ENCODE measurements at regions not wholly inside any gene's neighbourhood (a gene's known extent, or its start where the extent isn't known, plus 50 kb on each side); places are given as distances from the start of the nearest gene placed in this dataset.
"Not testable (repeated sequence)": the region's sequence is repeated elsewhere in the genome, so short reads cannot be mapped to it uniquely, and the experiment has no call there.

DNA sequence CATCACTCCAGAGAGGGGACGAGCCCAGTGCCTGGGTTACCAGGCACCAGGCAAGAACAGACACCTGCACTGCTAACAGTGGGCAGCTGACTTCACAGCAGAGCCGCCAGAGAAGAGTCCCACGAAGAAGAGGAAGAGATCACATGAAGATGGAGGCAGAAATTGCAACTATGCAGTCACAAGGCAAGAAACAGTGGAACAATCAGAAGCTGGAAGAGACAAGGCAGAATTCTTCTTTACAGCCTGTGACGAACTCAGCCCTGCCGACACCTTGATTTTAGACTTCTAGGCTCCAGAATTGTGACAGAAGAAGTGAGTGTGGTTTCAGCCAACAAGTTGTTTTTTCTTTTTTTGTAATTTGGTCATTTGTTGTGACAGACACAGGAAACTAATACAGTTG is 59.2 kb downstream of the IL12A start:
- DNase-seq (ENCODE audit: low spot score) = no peak
- ATAC-seq = no peak
- intact Hi-C loops (cut with DNase I) = no loop called here

DNA sequence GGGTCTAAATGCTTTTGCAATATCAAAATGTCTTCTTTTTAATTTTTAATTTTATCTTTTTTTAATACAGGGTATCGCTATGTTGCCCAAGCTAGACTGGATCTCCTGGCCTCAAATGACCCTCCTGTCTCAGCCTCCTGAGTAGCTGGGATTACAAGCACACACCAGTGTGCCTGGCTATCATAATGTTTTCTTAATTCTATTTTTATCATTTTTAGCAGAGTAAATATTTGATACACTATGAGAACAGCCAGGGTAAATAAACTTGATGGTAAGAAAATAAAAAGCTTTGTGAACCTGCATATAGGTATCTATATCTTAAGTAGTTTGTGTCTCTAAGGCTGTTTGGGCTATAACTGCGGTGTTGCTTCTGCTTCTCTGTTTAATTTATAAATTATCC is 60.4 kb downstream of the IL12A start:
- ATAC-seq = no peak
- intact Hi-C loops (cut with DNase I) = no loop called here
- DNase-seq (ENCODE audit: low spot score) = no peak

DNA sequence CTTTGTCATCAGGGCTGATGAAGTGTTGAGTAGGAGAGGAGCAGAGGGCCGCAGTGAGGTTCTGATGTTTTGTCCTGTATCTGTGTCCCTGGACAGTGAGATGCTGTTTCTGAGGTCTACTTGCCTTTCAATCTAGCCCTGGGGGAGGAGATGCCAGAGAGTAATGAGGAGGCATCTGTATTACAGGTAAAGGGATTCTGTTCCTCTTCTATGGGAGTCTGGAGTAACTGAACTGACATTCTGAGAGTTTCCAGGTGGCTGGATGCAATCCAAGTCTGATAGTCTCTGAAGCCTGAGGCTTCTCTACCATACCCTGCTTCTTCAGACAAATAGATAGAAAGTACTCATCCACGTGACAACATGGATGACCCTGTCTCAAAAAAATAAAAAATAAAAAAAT is 60.9 kb downstream of the IL12A start:
- DNase-seq (ENCODE audit: low spot score) = no peak
- intact Hi-C loops (cut with DNase I) = no loop called here
- no peak for ATAC-seq

DNA sequence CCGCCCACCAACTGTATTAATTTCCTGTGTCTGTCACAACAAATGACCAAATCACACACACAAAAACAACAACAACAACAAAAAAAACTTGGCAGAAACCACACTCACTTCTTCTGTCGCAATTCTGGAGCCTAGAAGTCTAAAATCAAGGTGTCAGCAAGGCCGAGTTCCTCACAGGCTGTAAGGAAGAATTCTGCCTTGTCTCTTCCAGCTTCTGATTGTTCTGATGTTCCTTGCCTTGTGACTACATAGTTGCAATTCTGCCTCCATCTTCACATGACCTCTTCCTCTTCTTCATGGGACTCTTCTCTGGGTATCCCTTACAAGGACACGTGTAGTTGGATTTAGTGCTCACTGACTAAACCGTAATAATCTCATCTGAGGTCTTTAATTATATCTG is 61.4 kb downstream of the IL12A start:
- ATAC-seq (no peak), DNase-seq (ENCODE audit: low spot score) (no peak)
- intact Hi-C loops (cut with DNase I) = no loop called here

DNA sequence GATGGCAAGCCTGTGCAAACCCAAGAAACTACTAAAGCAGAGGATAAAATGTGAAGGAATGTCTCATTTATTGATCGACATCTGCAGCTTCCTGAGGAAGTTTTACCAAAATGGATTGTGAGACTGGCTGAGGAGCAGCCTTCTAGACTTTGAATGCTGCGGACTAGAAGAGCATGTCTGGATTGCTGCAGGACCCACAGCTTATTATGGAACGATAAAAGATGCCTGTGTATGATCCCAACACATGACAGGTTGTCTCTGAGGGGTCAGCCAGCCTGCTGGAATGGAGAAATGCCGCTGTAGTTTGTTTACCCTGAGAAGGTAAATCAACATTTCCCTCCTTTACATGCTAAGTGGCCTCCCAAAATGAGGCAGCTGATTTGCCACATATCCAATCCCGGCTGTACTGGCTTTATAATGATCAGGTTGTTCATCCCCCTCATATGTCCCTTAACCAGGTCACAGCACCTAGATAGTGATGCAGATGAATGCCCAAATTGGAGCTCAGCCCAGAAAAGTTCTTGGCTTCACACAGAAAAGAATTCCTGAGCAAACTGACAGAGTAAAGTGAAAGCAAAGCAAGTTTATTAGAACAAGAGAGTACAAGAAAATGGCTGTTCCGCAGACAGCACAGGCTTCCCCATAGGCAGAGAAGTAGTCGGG is 63.9 kb downstream of the IL12A start:
- intact Hi-C loops (cut with DNase I) = no loop called here
- DNase-seq (ENCODE audit: low spot score) = no peak
- no peak for ATAC-seq

DNA sequence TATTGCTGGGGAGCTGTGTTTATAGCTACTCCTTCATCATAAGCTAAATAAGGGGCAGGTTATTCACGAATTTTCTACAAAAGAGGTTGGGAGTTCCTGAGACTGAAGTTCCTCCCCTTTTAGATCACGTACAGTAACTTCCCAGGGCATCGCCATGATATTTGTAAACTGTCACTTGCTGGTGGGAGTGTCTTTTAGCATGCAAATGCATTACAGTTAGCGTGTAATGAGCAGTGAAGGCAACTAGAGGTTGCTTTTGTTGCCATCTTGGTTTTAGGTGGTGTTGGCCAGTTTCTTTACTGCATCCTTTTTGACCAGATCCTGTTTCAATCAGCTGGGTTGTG is 64.4 kb downstream of the IL12A start:
- DNase-seq (ENCODE audit: low spot score) = no peak
- intact Hi-C loops (cut with DNase I) = no loop called here
- no peak for ATAC-seq

DNA sequence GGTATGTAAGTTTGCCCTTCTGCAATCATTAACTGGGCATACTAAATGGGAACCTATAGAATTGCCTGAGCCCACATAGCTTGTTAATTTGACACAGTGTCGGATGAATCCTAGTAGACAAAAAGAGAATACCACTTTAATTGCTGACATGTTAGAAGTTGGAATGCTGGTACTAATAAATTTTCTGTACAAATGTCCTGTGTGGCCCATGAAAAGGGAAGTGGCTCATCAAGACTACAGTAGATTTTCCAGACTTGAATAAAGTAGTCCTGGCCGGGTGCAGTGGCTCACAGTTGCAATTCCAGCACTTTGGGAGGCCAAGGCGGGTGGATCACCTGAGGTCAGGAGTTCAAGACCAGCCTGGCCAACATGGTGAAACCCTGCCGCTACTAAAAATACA is 66.2 kb downstream of the IL12A start:
- DNase-seq (ENCODE audit: low spot score); intact Hi-C loops (cut with DNase I); ATAC-seq: not testable (repeated sequence)

DNA sequence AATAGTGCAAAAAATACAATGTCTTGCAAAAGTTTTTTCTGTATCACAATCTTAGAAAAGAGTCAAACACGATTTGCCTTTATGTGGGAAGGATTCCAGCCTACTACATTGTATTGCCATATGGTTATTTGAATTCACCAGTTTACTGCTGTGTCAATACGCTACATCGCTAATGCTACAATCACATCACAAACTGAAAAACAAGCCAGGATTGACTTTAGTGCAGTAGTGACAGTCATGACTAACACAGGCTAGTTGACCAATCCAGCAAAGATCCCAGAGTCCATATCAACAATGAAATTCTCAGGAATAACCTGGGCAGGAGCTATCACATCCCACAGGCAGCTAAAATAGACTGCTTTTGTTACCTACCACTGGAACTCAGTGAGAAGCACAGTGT is 67.0 kb downstream of the IL12A start:
- intact Hi-C loops (cut with DNase I) = no loop called here
- DNase-seq (ENCODE audit: low spot score) = no peak
- ATAC-seq = no peak

DNA sequence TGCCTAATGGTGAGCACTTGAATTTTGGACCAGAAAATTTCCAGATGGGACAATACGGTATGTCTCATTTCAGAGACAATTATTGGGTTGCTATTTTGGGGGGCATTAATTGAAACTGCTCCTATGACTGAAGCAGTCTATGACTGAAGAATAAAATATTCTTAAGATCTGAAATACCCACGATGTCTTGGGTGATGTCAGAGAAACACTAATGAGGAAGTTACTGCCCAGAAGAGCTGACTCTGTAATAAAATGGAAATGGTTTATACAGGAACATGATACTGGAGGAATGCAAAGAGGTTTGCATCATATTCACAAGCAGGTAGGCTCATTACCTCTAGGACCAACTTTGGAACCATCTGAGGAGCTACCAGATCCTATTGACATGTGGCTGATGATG is 68.7 kb downstream of the IL12A start:
- no peak for DNase-seq (ENCODE audit: low spot score)
- intact Hi-C loops (cut with DNase I) = no loop called here
- ATAC-seq = no peak

DNA sequence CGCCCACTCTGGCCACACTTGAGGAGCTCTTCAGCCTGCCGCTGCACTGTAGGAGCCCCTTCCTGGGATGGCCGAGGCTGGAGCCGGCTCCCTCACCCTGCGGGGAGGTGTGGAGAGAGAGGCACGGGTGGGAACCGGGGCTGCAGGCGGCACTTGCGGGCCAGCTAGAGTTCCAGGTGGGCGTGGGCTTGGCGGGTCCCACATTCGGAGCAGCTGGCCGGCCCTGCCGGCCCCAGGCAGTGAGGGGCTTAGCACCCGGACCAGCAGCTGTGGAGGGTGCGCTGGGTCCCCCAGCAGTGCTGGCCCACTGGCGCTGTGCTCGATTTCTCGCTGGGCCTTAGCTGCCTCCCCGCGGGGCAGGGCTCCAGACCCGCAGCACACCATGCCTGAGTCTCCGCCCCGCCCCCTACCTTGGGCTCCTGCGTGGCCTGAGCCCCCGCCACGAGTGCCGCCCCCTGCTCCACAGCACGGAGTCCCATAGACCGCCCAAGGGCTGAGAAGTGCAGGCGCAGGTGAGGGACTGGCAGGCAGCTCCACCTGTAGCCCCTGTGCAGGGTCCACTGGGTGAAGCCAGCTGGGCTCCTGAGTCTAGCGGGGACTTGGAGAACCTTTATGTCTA is 71.9 kb downstream of the IL12A start:
- intact Hi-C loops (cut with DNase I) = no loop called here
- no peak for ATAC-seq
- no peak for DNase-seq (ENCODE audit: low spot score)

DNA sequence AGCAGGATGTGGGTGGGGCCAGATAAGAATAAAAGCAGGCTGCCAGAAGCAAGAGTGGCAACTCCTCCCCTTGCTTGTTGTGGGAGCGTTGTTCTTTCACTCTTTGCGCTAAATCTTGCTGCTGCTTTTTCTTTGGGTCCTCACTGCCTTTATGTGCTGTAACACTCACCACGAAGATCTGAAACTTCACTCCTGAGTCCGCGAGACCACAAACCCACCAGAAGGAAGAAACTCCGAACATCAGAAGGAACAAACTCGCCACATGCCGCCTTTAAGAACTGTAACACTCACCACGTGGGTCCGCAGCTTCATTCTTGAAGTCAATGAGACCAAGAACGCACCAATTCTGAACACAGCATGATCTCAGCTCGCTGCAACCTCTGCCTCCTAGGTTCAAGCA is 72.9 kb downstream of the IL12A start:
- DNase-seq (ENCODE audit: low spot score) (no peak), ATAC-seq (no peak)
- intact Hi-C loops (cut with DNase I) = no loop called here

DNA sequence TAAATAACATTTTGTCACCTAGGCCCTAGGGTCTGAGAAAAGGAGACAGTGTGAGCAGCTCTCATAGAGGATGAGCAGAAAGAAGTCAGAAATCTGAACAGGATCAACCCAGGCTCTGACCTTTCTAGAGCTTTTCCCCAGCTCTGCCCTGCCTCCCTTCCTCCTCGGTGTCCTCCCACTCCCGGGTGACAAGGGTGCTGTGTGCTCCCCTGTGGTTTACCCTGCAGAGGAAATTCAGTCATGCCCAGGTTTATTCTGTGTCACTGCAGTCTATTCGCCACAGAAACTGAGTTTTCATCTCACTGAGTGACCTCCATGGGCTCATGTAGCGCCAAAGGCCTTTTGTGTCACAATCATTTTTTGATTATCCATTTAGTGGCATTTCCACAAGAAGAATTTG is 76.6 kb downstream of the IL12A start:
- intact Hi-C loops (cut with DNase I) = no loop called here
- ATAC-seq (no peak), DNase-seq (ENCODE audit: low spot score) (no peak)

DNA sequence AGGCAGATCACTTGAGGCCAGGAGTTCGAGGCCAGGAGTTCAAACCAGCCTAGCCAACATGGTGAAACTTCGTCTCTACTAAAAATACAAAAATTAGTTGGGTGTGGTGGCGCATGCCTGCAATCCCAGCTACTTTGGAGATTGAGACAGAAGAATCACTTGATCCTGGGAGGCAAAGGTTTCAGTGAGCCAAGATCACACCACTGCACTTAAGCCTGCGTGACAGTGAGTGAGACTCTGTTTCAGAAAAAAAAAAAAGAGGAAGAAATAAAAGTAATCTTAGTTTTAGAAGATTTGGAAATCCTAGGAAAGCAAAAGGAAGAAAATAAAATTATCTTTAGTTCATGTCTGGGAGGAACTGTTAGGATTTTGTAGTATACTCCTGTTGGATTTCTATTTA is 77.2 kb downstream of the IL12A start:
- ATAC-seq (no peak), DNase-seq (ENCODE audit: low spot score) (no peak)
- intact Hi-C loops (cut with DNase I) = no loop called here

DNA sequence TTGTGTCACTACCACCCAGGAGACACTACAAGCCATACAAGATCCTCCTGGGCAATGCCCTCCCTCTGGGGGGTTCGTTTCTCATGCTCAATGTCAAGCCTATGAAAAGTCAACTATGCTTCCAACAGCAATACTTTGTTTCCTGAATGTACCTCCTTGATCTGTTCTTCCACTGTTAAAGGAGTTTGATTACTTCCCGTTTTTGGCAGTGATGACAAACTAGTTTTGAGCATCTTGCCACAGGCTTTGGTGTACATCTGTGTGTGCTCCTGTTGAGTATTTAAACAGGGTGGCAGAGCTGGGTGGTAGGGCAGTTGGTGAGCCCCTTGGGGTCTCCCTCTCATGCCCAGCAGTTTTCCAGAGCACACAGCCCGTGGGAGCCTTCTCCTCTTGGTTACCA is 81.4 kb downstream of the IL12A start:
- ATAC-seq (no peak), DNase-seq (ENCODE audit: low spot score) (no peak)
- intact Hi-C loops (cut with DNase I) = no loop called here

DNA sequence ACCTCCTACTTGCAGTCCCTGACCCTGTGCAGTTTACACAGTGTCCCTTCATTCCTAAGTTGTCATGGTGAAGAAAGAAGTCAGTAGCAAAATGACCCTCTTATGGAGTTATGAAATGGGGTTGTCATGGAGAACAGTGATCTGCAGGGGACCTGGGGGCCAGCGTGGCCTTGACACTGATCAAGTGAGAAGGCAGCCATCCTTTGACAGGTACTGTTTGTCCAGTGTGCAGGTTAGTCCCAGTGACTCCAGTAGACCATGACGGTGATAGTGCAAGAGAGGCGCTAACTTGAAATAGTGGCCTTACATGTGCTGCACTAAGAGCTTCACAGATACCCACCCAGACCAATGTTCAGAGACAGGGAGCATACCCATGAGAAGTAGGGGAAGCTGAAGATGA is 87.9 kb downstream of the IL12A start:
- intact Hi-C loops (cut with DNase I) = no loop called here
- no peak for ATAC-seq
- DNase-seq (ENCODE audit: low spot score) = no peak

DNA sequence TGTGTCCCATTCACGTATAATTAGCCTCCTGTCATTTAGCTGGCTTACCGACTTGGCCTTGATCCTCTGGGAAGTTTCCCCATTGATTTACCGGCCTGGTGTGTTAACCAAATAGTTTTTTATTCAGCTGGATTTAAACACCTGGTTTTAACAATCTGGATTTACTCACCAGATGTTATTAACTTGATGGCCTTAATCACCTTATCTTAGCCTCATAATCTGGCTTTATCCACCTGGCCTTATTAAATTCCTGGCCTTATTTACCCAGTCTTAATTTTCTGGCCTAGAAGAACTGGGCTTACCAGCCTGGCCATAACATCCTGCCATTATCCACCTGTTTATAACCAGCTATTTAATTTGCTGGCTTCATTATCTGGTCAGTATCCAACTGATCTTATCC is 89.9 kb downstream of the IL12A start:
- no peak for ATAC-seq
- intact Hi-C loops (cut with DNase I) = no loop called here
- no peak for DNase-seq (ENCODE audit: low spot score)

DNA sequence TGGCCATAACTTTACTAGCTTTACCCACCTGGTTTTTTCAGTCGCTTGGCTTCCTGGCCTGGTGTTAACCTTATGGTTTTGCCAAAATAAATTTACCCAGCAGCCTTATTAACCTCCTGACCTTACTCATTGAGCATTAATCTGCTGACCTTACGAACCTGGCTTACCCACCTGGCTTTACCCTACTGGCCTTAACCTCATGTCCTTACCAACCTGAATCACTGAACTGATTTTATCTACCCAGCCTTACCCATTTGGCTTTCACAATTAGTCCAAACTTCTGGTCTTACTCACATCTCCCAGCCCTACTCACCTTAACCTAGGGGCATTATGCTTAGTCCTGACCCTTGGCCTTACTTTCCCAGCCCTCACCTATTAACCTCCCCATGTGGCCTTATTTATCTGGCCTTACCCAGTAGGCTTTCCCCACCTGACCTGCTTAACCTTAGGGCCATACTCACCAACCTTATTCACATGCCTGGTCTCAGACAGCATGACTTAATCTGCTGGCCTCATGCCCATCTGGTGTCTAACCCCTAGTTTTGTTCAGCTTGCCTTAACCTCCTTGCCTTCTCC is 93.4 kb downstream of the IL12A start:
- ATAC-seq (no peak), DNase-seq (ENCODE audit: low spot score) (no peak)
- intact Hi-C loops (cut with DNase I) = no loop called here

DNA sequence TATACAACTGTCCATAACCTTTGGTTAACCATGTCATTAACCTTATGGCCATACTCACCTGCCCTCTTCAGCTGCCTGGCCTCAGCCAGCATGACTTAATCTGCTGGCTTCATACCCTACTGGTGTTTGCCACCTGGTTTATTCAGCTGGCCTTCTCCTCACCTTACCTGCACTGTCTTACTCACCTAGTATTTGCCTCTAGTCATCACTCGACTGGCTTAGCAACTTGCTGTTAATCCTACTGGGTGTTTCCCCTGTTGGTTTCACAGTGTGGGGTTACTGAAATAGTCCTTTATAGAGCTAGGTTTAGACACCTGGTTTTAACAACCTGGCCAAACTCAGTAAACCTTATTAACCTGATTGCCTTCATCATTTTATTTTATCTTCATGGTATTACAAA is 96.4 kb downstream of the IL12A start:
- DNase-seq (ENCODE audit: low spot score) = no peak
- no peak for ATAC-seq
- intact Hi-C loops (cut with DNase I) = no loop called here

DNA sequence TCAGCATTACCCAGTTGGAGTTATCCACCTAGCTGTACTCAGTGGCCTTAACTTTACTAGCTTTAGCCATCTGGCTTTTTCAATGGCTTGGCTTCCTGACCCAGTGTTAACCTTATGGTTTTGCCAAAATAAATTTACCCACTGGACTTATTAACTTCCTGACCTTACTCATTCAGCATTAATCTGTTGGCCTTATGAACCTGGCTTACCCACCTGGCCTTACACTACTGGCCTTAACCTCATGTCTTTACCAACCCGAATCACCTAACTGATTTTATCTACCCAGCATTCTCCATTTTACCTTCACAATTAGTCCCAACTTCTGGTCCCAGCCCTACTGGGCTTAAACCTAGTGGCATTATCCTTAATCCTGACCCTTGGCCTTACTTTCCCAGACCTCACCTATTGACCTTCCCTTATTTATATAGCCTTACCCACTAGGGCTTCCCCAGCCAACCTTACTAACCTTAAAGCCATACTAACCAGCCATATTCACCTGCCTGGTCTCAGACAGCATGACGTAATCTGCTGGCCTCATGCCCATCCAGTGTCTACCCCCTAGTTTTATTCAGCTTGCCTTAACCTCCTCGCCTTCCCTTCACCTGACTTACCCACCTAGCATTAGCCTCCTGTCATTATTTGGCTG is 100.0 kb downstream of the IL12A start:
- DNase-seq (ENCODE audit: low spot score) = no peak
- no peak for ATAC-seq
- intact Hi-C loops (cut with DNase I) = no loop called here

DNA sequence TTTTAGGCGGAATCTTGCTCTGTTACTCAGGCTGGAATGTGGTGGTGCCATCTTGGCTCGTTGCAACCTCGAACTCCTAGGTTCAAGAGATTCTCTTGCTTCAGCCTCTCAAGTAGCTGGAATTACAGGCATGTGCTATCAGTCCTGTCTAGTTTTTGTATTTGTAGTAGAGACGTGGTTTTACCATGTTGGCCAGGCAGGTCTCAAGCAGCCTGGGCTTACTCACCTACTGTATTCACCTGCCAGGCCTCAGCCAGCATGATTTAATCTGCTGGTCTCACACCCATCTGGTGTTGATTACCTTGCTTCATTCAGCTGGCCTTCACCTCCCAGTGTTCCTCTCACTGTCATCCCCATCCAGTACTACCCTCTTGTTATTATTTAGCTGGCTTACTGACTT is 102.0 kb downstream of the IL12A start:
- no peak for ATAC-seq
- intact Hi-C loops (cut with DNase I) = no loop called here
- DNase-seq (ENCODE audit: low spot score) = no peak

DNA sequence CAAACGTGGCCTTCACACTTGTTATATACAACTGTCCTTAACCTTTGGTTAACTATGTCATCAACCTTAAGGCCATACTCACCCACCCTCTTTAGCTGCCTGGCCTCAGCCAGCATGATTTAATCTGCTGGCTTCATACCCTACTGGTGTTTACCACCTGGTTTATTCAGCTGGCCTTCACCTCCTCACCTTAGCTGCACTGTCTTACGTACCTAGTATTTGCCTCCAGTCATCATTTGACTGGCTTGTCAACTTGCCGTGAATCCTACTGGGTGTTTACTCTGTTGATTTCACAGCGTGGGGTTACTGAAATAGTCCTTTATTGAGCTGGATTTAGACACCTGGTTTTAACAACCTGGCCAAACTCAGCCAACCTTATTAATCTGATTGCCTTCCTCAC is 102.8 kb downstream of the IL12A start:
- intact Hi-C loops (cut with DNase I) = no loop called here
- no peak for ATAC-seq
- DNase-seq (ENCODE audit: low spot score) = no peak

All from sciatic nerve (tissue), 2 donors.